HepG2 (cell line): ENCODE measurements at regions not wholly inside any gene's neighbourhood (a gene's known extent, or its start where the extent isn't known, plus 50 kb on each side); places are given as distances from the start of the nearest gene placed in this dataset.

Source experiments
- ATAC-seq: fragments of 200-7000 bp; cut with Tn5 transposase; 3 replicates; pipeline ENCODE4 v1.9.1; 2020; ENCODE audit warnings: mild to moderate bottlenecking, moderate library complexity
- BruUV-seq: library from RNA; stranded (reverse); fragments of 400-500 nt; replicated peaks from 2 replicates; lab custom pipeline; 2021; lab: Mats Ljungman, UMichigan
- CTCF ChIA-PET: fragments of 300-600 bp; formaldehyde crosslinking; extraction: SDS; loops from one replicate; lab custom pipeline; 2021; ENCODE audit warnings: low total read pairs, inconsistent platforms, low intra/inter-chr PET ratio; lab: Yijun Ruan, JAX
- POLR2A ChIA-PET: fragments of 350-600 bp; sonication (Branson Sonifier 250); formaldehyde crosslinking; loops from one replicate; lab custom pipeline; 2020; ENCODE audit warnings: antibody characterized with exemption, inconsistent platforms; lab: Yijun Ruan, JAX
- DNase-seq: peaks from one replicate; pipeline ENCODE4 v3.0.0-alpha.2; 2015; ENCODE audit warnings: low spot score
- FAIRE-seq: peaks from 3 replicates; lab custom pipeline; 2011; peaks lifted over from hg19 to GRCh38; lab: Jason Lieb, UNC
- H2AFZ ChIP-seq: one replicate; pipeline ENCODE4 v1.6.1; 2011; ENCODE audit warnings: low read length, inconsistent platforms
- H3K27ac ChIP-seq: fragments of 300-600 bp; 3 replicates; pipeline ENCODE4 v1.8.0; 2011; ENCODE audit warnings: mixed run types, mild to moderate bottlenecking, mixed read lengths, low read length, inconsistent platforms; ENCODE audit not compliant: insufficient read depth; ENCODE audit errors: extremely low read length
- H3K27me3 ChIP-seq, 2 experiments: fragments of 200-600 bp in 1 of 2; 2 replicates in 1 of 2; 3 replicates in 1 of 2; pipeline versions ENCODE4 v1.6.0 to v1.8.0; 2011; ENCODE audit warnings: low read length in 2 of 2, mild to moderate bottlenecking in 2 of 2, moderate library complexity in 2 of 2, inconsistent platforms in 1 of 2; ENCODE audit not compliant: insufficient read depth in 2 of 2, control insufficient read depth in 1 of 2
- H3K36me3 ChIP-seq, 2 experiments: fragments of 200-600 bp in 1 of 2; replicated peaks in 1 of 2; 2 replicates in 1 of 2; 3 replicates in 1 of 2; pipeline versions ENCODE4 v1.5.1 to v1.8.0; 2011; ENCODE audit warnings: low read length in 2 of 2, inconsistent platforms in 1 of 2; ENCODE audit not compliant: insufficient read depth in 2 of 2, control insufficient read depth in 1 of 2
- H3K4me1 ChIP-seq: 2 replicates; pipeline ENCODE4 v1.5.1; 2012; ENCODE audit warnings: low read length, inconsistent platforms; ENCODE audit not compliant: insufficient read depth
- H3K4me2 ChIP-seq: 2 replicates; pipeline ENCODE4 v1.6.0; 2011; ENCODE audit warnings: low read depth, low read length, inconsistent platforms
- H3K4me3 ChIP-seq, 3 experiments: fragments of 200-600 bp in 1 of 3; sonication (generic), shearing (Covaris generic) in 1 of 3; replicated peaks in 1 of 3; 2 replicates each; pipeline ENCODE4 v1.5.1; 2011 to 2016; ENCODE audit warnings: low read length in 3 of 3, inconsistent platforms in 2 of 3, low read depth in 2 of 3, mild to moderate bottlenecking in 2 of 3, control low read depth in 1 of 3, mixed read lengths in 1 of 3; ENCODE audit not compliant: insufficient read depth in 1 of 3
- H3K79me2 ChIP-seq: one replicate; pipeline ENCODE4 v1.6.1; 2011; ENCODE audit warnings: low read length, inconsistent platforms; ENCODE audit not compliant: insufficient read depth
- H3K9ac ChIP-seq: 2 replicates; pipeline ENCODE4 v1.6.0; 2011; ENCODE audit warnings: mild to moderate bottlenecking, low read depth, low read length, inconsistent platforms; ENCODE audit not compliant: insufficient read depth
- H3K9me3 ChIP-seq: 2 replicates; pipeline ENCODE4 v1.5.1; 2012; ENCODE audit warnings: mild to moderate bottlenecking, low read length
- H4K20me1 ChIP-seq: 2 replicates; pipeline ENCODE4 v1.6.0; 2011; ENCODE audit warnings: inconsistent platforms, mild to moderate bottlenecking, low read length, moderate library complexity; ENCODE audit not compliant: insufficient read depth
- ATF1 ChIP-seq: IDR thresholded peaks from 2 replicates; pipeline ENCODE4 v1.6.1; 2016; ENCODE audit warnings: mild to moderate bottlenecking, control low read depth
- DNMT3B ChIP-seq: conservative IDR thresholded peaks from 2 replicates; pipeline ENCODE4 v1.6.1; 2016; ENCODE audit warnings: missing biosample characterization, control low read depth
- HHEX ChIP-seq: IDR thresholded peaks from 2 replicates; pipeline ENCODE4 v1.6.1; 2016; ENCODE audit warnings: control low read depth
- MAFK ChIP-seq, 2 experiments: IDR thresholded peaks in 1 of 2; conservative IDR thresholded peaks in 1 of 2; 2 replicates each; pipeline ENCODE4 v1.6.1; 2011; ENCODE audit warnings: improper control_type of control experiment in 2 of 2, low read length in 2 of 2
- TFDP1 ChIP-seq: IDR thresholded peaks from 2 replicates; pipeline ENCODE4 v1.6.1; 2016; ENCODE audit warnings: missing compliant biosample characterization, missing genetic modification reagents, borderline replicate concordance
- TRIM24 ChIP-seq: sonication (generic); formaldehyde crosslinking; IDR thresholded peaks from 2 replicates; pipeline ENCODE4 v1.8.0; 2022; ENCODE audit warnings: mild to moderate bottlenecking, missing genetic modification reagents
- USF2 ChIP-seq, 2 experiments: sonication (generic) in 1 of 2; formaldehyde crosslinking in 1 of 2; IDR thresholded peaks; 2 replicates each; pipeline versions ENCODE4 v1.5.1 to v1.6.1; 2011 to 2020; ENCODE audit warnings: borderline replicate concordance in 1 of 2, low read depth in 1 of 2, low read length in 1 of 2, mild to moderate bottlenecking in 1 of 2, missing genetic modification reagents in 1 of 2, moderate library complexity in 1 of 2
- in situ Hi-C: cut with HindIII; loops from 2 replicates; pipeline ENCODE4 v1.10.0; 2017; ENCODE audit warnings: low pct_unique_long_range_greater_than_20kb; ENCODE audit not compliant: extremely low pct_ligation_motif_present
- intact Hi-C: fragments of 100-400 bp; cut with micrococcal nuclease; formaldehyde crosslinking; loops from one replicate; pipeline ENCODE4 v1.10.0; 2022; ENCODE audit not compliant: unreplicated experiment

GRCh38 chr6:137764464-137764863 is 102.6 kb upstream of the TNFAIP3 start:
- ChIA-PET CTCF (no interaction called here), POLR2A (no interaction called here)
- Histone ChIP-seq H3K4me1 (peaks cover 39% of the 10 kb centered on the region), H3K9ac (no peak overlapping the region), H3K4me3 (no peak overlapping the region), H3K79me2 (no peaks in the 10 kb centered on the region), H3K9me3 (peaks cover 8% of the 10 kb centered on the region; the same call in 1 of the 2 replicates), H3K36me3 (no peaks in the 10 kb centered on the region), H4K20me1 (no peaks in the 10 kb centered on the region), H3K27ac (no peak overlapping the region), H2AFZ (no peak overlapping the region), H3K4me2 (no peak overlapping the region), H3K27me3 (no peaks in the 10 kb centered on the region)
- no peak for FAIRE-seq
- TF ChIP-seq DNMT3B (no peak), HHEX (no peak), TFDP1 (CRISPR knock-in tag) (no peak), MAFK (conservative IDR thresholded peaks at IDR 0.05 in 1 of 2, IDR thresholded peaks at IDR 0.05 in 1 of 2; ENCODE audit: low read length in 2 of 2) (no peak), ATF1 (CRISPR knock-in tag) (no peak), USF2 (IDR thresholded peaks at IDR 0.05; ENCODE audit: low read depth, low read length) (no peak), USF2 (CRISPR knock-in tag; IDR thresholded peaks at IDR 0.05; ENCODE audit: borderline replicate concordance) (no peak), TRIM24 (no peak)
- intact Hi-C loops = no loop called here
- ATAC-seq = no peak
- DNase-seq = no peak
- BruUV-seq = no TSS peak
- in situ Hi-C loops = no loop called here
